ENCODE measurements at regions not wholly inside any gene's neighbourhood (a gene's known extent, or its start where the extent isn't known, plus 50 kb on each side); places are given as distances from the start of the nearest gene placed in this dataset.

GRCh38 chr15:53160092-53160704 is 370.1 kb upstream of the ONECUT1 start:
- TF ChIP-seq CTCF (IDR thresholded peaks at IDR 0.05; ENCODE audit: low read length) (no peak), EZH2 (IDR thresholded peaks at IDR 0.05; ENCODE audit: borderline replicate concordance, low read length) (no peak)

Data from OCI-LY1 (cell line).